GM13976 (cell line): ENCODE measurements at regions not wholly inside any gene's neighbourhood (a gene's known extent, or its start where the extent isn't known, plus 50 kb on each side); places are given as distances from the start of the nearest gene placed in this dataset.

ENCODE experiments used
- DNase-seq: peaks from one replicate; pipeline ENCODE4 v3.0.0; 2012; ENCODE audit warnings: low spot score
- in situ Hi-C: fragments of 300-500 bp; cut with MboI; formaldehyde crosslinking; loops from one replicate; pipeline ENCODE4 v1.12.0; 2022; ENCODE audit warnings: low sequenced_read_pairs, mixed read lengths, inconsistent platforms; ENCODE audit not compliant: unreplicated experiment
- TF ChIP-seq, protein P1 (sequence below): IDR thresholded peaks from 2 replicates; pipeline ENCODE4 v1.5.1; 2012; ENCODE audit warnings: borderline replicate concordance, mild to moderate bottlenecking; ENCODE audit not compliant: insufficient read depth; ENCODE audit errors: extremely low read depth, missing control alignments, control extremely low read depth

DNA sequence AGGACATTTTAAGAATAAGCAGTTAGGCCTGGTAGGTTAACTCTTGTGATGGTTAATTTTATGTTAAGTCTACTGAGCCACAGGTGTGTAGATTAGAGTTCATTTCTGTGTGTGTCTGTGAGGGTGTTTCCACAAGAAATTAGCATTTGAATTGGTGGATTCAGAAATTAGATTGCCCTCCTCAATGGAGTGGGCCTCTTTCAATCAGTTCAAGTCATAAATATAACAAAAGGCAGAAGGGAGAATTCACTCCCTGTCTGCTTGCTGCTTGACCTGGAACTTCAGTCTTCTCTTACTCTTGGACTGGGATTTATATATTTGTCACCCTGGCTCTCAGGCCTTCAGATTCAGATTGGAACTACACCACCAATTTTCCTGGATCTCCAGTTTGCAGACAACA lies 55.3 kb upstream of the POM121L12 start:
- TF ChIP-seq, protein P1, sequence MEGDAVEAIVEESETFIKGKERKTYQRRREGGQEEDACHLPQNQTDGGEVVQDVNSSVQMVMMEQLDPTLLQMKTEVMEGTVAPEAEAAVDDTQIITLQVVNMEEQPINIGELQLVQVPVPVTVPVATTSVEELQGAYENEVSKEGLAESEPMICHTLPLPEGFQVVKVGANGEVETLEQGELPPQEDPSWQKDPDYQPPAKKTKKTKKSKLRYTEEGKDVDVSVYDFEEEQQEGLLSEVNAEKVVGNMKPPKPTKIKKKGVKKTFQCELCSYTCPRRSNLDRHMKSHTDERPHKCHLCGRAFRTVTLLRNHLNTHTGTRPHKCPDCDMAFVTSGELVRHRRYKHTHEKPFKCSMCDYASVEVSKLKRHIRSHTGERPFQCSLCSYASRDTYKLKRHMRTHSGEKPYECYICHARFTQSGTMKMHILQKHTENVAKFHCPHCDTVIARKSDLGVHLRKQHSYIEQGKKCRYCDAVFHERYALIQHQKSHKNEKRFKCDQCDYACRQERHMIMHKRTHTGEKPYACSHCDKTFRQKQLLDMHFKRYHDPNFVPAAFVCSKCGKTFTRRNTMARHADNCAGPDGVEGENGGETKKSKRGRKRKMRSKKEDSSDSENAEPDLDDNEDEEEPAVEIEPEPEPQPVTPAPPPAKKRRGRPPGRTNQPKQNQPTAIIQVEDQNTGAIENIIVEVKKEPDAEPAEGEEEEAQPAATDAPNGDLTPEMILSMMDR = no peak

DNA sequence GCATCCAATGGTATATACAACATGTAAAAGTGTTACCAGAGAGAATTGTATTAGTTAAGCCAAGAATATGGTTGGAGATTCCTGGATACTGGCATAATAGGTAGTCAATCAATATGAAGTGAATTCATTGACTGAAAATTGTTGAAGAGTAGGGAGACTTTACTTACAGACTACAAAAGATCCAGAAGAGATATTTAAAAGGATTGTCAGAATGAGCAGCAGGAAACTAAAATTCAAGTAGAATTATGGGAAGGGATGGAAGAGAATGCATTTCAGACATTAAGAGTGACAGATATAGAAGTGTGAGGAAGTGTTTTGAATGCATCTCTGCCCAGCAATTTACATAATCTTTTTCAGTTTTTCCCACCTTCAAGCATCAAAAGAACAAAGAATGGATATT lies 62.3 kb upstream of the POM121L12 start:
- in situ Hi-C loops = no loop called here
- TF ChIP-seq, protein P1 = no peak
- DNase-seq = no peak

More for the DNA sequence above, 55.3 kb upstream of the POM121L12 start:
- no peak for DNase-seq
- in situ Hi-C loops = no loop called here

DNA sequence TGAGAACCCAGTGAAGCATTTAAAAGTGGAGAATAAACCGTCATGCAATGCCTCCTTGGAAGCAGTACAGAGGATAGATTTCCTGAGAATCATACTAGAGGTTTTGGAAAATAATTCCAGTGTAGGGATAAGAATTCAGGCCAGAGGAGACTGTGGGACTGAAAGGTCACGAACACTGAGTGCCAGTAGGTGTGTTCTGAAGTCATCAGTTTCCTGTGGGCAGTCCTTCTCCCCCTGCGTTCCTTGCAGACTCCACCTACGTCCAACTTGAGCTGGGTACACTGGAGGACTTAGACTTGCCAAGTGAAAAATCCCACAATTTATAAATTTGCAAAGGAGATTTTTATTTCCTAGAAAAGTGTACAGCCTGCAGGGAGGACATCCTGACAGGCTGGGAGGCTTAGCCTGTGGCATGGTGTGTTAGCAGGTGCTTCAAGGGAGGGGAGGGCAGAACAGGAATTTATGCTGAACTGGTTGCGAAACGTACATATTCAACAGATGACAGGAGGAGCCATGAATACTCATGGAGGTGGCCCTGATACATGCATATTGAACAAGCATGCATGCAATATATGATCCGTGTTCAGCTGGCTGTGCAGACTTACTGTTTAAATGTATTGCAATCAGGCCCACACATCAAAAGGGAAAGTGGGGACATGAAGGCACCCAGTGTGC lies 72.9 kb upstream of the POM121L12 start:
- no peak for DNase-seq
- in situ Hi-C loops = no loop called here
- TF ChIP-seq, protein P1 = no peak

DNA sequence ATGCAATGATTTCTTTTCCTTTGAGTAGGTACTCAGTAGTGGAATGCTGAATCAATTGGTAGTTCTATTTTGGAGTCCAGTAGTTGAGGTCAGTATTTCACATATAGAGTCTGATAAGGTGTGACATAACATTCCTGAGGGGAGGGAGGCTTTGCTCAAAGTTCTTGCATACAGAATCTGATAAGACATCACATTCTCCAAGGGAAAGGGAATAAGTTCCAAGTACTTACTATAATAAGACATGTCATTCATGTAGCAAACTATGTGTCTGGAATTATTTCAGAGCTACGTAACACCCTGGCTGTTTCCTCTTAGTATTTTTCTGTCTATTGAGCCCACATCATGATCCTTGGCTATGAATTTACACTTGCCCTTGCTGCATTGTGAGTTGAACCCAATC lies 74.3 kb upstream of the POM121L12 start:
- in situ Hi-C loops = no loop called here
- TF ChIP-seq, protein P1 = no peak
- DNase-seq = no peak

DNA sequence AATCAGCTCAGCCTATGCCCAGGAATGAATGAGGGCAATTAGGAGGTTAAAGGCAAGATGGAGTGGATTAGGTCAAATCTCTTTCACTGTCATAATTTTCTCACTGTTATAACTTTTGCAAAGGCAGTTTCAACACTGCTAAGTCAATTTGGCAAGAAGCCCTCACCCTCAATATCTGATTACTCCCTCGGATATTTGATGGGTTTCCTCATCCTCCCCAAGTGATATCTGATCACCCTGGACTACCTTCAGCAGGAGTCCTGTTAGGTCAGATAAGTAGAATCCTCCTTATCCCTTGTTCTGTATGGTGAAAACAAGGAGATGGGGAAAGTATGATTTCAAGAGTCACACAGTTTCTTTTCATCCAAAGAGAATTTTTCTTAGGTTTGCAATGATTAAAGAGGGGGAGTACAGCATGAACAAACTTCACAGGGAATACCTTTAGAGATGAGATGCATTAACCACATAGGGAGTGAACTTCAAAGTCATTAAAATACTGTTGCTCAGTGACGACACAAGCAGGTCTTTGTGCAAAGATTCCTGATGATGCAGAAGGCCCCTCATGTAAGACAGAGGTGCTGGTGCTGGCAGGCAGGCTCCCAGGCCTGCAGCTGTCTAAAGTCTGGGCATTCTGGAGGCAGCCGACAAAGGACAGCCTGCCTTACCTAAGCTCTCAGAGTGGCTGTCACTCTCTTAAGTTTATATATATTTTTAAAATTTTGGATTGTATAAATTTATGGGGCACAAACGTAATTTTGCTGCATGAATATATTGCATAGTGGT lies 75.4 kb upstream of the POM121L12 start:
- in situ Hi-C loops = no loop called here
- TF ChIP-seq, protein P1 = no peak
- no peak for DNase-seq

DNA sequence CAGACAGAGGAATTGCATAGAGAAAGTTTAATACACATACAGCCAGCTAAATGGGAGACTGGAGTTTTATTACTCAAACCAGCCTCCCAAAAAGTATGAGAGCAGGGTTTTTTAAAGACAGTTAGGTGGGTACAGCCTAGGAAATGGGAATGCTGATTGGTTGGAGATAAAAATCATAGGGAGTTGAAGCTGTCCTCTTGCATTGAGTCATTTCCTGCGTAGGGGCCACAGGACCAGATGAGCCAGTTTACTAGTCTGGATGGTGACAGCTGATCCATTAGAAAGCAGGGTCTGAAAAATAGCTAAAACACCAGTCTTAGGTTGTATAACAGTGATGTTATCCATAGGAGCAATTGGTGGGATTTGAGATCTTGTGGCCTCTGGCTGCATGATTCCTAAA lies 76.1 kb upstream of the POM121L12 start:
- in situ Hi-C loops = no loop called here
- DNase-seq = no peak
- TF ChIP-seq, protein P1 = no peak
